GM23248 (cell line): ENCODE measurements at regions not wholly inside any gene's neighbourhood (a gene's known extent, or its start where the extent isn't known, plus 50 kb on each side); places are given as distances from the start of the nearest gene placed in this dataset.

Experiments
- DNase-seq: peaks from one replicate; pipeline ENCODE4 v3.0.0-alpha.2; 2015
- H2AFZ ChIP-seq: fragments of 200-600 bp; sonication (generic); 2 replicates; pipeline ENCODE4 v1.6.1; 2016; ENCODE audit warnings: antibody characterized with exemption
- H3F3A ChIP-seq: fragments of 200-600 bp; sonication (generic); 2 replicates; pipeline ENCODE4 v1.6.1; 2016; ENCODE audit warnings: mild to moderate bottlenecking, antibody characterized with exemption, mixed run types; ENCODE audit not compliant: insufficient read depth
- H3K27ac ChIP-seq: fragments of 200-600 bp; sonication (generic); 2 replicates; pipeline ENCODE4 v1.5.1; 2016; ENCODE audit warnings: mild to moderate bottlenecking
- H3K27me3 ChIP-seq: fragments of 200-600 bp; sonication (generic); replicated peaks from 2 replicates; pipeline ENCODE4 v1.6.1; 2016; ENCODE audit warnings: mild to moderate bottlenecking; ENCODE audit not compliant: insufficient read depth
- H3K36me3 ChIP-seq: fragments of 200-600 bp; sonication (generic); 2 replicates; pipeline ENCODE4 v1.6.1; 2016; ENCODE audit warnings: low read depth, mild to moderate bottlenecking
- H3K4me1 ChIP-seq: fragments of 200-600 bp; sonication (generic); 2 replicates; pipeline ENCODE4 v1.6.1; 2016; ENCODE audit warnings: mild to moderate bottlenecking; ENCODE audit not compliant: insufficient read depth
- H3K4me2 ChIP-seq: fragments of 200-600 bp; sonication (generic); one replicate; pipeline ENCODE4 v1.6.1; 2016; ENCODE audit warnings: mild to moderate bottlenecking; ENCODE audit not compliant: unreplicated experiment
- H3K4me3 ChIP-seq: fragments of 200-600 bp; sonication (generic); 2 replicates; pipeline ENCODE4 v1.5.1; 2016; ENCODE audit warnings: mild to moderate bottlenecking
- H3K79me2 ChIP-seq: fragments of 200-600 bp; sonication (generic); 2 replicates; pipeline ENCODE4 v1.6.1; 2016; ENCODE audit warnings: mild to moderate bottlenecking; ENCODE audit not compliant: insufficient read depth
- H3K9ac ChIP-seq: fragments of 200-600 bp; sonication (generic); 2 replicates; pipeline ENCODE4 v1.6.1; 2016; ENCODE audit warnings: mild to moderate bottlenecking
- H3K9me2 ChIP-seq: fragments of 200-600 bp; sonication (generic); 2 replicates; pipeline ENCODE4 v1.6.1; 2016; ENCODE audit warnings: mixed run types, mild to moderate bottlenecking, moderate library complexity; ENCODE audit not compliant: insufficient read depth
- H3K9me3 ChIP-seq: fragments of 200-600 bp; sonication (generic); one replicate; pipeline ENCODE4 v1.6.1; 2017; ENCODE audit warnings: low read depth
- H4K20me1 ChIP-seq: fragments of 200-600 bp; sonication (generic); 2 replicates; pipeline ENCODE4 v1.6.0; 2016; ENCODE audit not compliant: insufficient read depth
- EZH2 ChIP-seq: fragments of 200-600 bp; sonication (generic); IDR thresholded peaks from 2 replicates; pipeline ENCODE4 v1.6.1; 2018; ENCODE audit warnings: antibody characterized with exemption, mild to moderate bottlenecking; ENCODE audit not compliant: insufficient read depth, poor library complexity, severe bottlenecking
- EZH2phosphoT487 ChIP-seq: fragments of 200-600 bp; sonication (generic); IDR thresholded peaks from 2 replicates; pipeline ENCODE4 v1.6.1; 2018; ENCODE audit warnings: antibody characterized with exemption, moderate library complexity, mild to moderate bottlenecking, low read depth; ENCODE audit not compliant: insufficient read depth
- WGBS, 2 experiments: methylation state at CpG; one replicate each; pipeline ENCODE4 v1.1.6; 2015 to 2017; ENCODE audit warnings: low lambda C conversion rate in 2 of 2, low coverage in 1 of 2; ENCODE audit errors: missing lambda C conversion rate in 2 of 2; 5-methylcytosine and 5-hydroxymethylcytosine counted together
- in situ Hi-C: fragments of 300-500 bp; cut with MboI; formaldehyde crosslinking; loops from 2 replicates; pipeline ENCODE4 v1.15.0; 2020

DNA sequence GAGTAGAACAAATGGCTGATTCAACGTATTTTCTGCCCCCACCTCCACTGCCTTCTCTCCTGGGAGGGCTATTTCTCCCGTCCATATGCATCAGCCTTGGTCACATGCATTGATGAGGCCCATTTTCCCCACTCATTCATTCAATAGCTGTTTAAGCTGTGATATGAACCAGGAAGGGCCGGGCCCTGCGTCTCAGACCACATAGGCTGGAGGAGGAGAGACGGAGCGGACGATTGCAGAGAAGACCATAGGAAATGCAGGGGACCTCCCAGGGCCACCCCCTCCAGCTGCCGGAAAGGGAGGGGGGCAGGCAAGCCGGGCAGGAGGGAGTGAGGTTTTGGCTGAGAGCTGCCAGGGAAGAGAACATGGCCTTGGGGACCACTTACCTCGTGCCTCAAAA is 104.4 kb upstream of the TMEM132D start:
- H3F3A ChIP-seq = no peaks in the 10 kb centered on the region
- WGBS, 2 experiments = 37 to 47% methylated on average over 10 of the region's 10 CpGs
- DNase-seq = no peak
- H3K36me3 ChIP-seq = no peaks in the 10 kb centered on the region
- in situ Hi-C loops = no loop called here
- TF ChIP-seq EZH2phosphoT487 (no peak), EZH2 (no peak)
- no peaks in the 10 kb centered on the region for H3K9me2 ChIP-seq
- H3K27me3 ChIP-seq = no peaks in the 10 kb centered on the region
- H2AFZ ChIP-seq = no peak overlapping the region
- H3K27ac ChIP-seq = no peak overlapping the region
- H3K9ac ChIP-seq = no peak overlapping the region
- no peaks in the 10 kb centered on the region for H3K9me3 ChIP-seq
- no peaks in the 10 kb centered on the region for H4K20me1 ChIP-seq
- no peaks in the 10 kb centered on the region for H3K4me1 ChIP-seq
- no peak overlapping the region for H3K4me3 ChIP-seq
- no peak overlapping the region for H3K4me2 ChIP-seq
- no peaks in the 10 kb centered on the region for H3K79me2 ChIP-seq

DNA sequence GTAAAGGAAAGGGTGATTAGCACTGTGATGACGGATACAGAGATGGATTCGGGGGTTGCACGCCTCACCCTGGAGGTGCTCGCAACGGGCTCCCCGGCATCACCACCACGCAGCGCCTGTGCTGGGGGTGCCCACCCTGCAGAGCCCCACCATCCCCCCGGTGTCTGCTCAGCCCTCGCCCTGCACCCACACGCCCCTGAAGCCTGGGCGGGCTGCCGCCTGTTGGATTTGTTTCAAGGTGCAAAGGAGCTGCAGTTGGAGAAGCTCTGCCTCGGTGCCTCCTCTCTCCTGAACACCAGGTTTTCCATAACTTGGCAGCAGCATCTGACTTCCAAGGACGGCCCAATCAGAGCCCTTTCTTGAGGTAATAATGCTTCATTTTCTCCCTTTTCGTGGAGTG is 106.1 kb upstream of the TMEM132D start:
- Histone ChIP-seq H3K27ac (no peak overlapping the region), H3K4me3 (no peak overlapping the region), H3K9ac (no peak overlapping the region), H3K9me2 (no peaks in the 10 kb centered on the region), H3K27me3 (no peaks in the 10 kb centered on the region), H3K79me2 (no peaks in the 10 kb centered on the region), H3K4me1 (no peaks in the 10 kb centered on the region), H3F3A (no peaks in the 10 kb centered on the region), H4K20me1 (no peaks in the 10 kb centered on the region), H3K9me3 (no peaks in the 10 kb centered on the region), H3K4me2 (no peak overlapping the region), H2AFZ (no peak overlapping the region), H3K36me3 (no peaks in the 10 kb centered on the region)
- no peak for DNase-seq
- TF ChIP-seq EZH2 (no peak), EZH2phosphoT487 (no peak)
- in situ Hi-C loops = no loop called here
- WGBS, 2 experiments = 42% methylated on average over 11 to 16 of the region's 16 CpGs

DNA sequence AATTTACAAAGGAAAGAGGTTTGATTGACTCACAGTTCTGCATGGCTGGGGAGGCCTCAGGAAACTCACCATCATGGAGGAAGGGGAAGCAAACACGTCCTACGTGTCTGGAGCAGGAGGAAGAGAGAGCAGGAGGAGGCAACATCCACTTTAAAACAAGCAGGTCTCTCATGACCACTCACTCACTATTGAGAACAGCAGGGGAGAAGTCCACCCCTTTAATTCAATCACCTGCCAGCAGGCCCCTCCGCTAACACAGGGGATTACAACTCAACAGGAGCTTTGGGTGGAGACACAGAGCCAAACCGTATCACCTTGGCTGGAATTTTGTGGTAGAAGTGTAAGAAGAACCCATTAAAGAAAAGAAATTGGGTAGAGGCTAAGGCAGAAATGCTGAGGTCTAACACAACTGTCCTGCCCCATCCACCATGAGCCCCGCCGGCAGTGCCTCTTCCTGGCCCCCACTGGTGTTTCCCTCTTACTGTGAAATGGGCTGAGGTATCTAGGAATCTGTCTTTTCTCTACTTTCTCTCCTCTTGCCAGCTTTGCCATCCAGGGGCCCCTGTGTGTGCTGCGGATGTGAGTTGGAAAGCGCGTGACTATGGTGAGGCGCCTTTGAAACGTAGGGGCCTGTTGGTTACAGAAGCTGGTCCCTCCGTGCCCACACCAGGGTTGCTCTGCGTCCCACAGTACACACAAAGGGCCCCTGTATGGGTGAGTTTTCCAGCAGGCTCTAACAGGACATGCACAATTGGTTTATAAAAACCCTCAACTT is 108.0 kb upstream of the TMEM132D start:
- no peak overlapping the region for H2AFZ ChIP-seq
- H3K9ac ChIP-seq = no peak overlapping the region
- H4K20me1 ChIP-seq = no peaks in the 10 kb centered on the region
- no peaks in the 10 kb centered on the region for H3K36me3 ChIP-seq
- H3K9me2 ChIP-seq = no peaks in the 10 kb centered on the region
- H3K79me2 ChIP-seq = no peaks in the 10 kb centered on the region
- no peak for TF ChIP-seq EZH2
- no peak for TF ChIP-seq EZH2phosphoT487
- DNase-seq = no peak
- H3K9me3 ChIP-seq = no peaks in the 10 kb centered on the region
- H3K4me2 ChIP-seq = no peak overlapping the region
- in situ Hi-C loops = no loop called here
- WGBS, 2 experiments = 47 to 49% methylated on average over 12 to 13 of the region's 13 CpGs
- H3K4me3 ChIP-seq = no peak overlapping the region
- no peak overlapping the region for H3K27ac ChIP-seq
- no peaks in the 10 kb centered on the region for H3F3A ChIP-seq
- no peaks in the 10 kb centered on the region for H3K4me1 ChIP-seq
- H3K27me3 ChIP-seq = no peaks in the 10 kb centered on the region

DNA sequence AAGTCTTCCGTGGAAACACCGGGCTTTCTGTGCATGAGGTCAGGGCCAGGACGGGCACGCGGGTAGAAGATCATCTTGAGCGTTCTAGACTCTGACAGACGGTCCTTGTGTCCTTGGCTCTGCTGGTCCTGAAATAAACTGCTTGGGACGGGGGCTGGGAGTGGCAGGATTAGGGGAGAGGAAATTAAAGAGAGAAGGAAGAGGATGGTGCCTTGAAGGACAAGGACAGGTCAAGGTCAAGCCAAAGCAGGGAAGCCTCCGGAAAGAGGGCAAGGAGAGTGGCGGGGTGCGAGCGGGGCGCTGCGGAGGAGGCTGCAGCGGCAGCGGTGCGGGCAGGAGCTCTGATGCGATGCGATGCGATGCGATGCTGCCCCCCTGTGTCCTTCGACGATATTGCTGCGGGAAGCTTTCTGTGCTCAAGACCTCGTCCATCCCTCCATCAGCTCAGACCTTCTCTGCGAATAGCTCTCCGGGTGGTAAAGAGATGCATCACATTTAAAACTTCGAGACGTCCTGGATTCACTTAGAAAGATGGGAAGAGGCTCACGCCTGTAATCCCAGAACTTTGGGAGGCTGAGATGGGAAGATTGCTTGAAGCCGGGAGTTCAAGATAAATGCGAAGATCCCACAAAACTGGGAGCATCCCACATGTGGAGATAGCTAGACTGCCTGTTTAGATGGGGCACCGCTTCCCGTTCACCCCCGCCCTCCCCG is 110.1 kb upstream of the TMEM132D start:
- Histone ChIP-seq H4K20me1 (no peaks in the 10 kb centered on the region), H2AFZ (no peak overlapping the region), H3K4me3 (no peak overlapping the region), H3K9me2 (no peaks in the 10 kb centered on the region), H3F3A (no peaks in the 10 kb centered on the region), H3K36me3 (no peaks in the 10 kb centered on the region), H3K27me3 (no peaks in the 10 kb centered on the region), H3K4me2 (no peak overlapping the region), H3K9ac (no peak overlapping the region), H3K79me2 (no peaks in the 10 kb centered on the region), H3K9me3 (no peaks in the 10 kb centered on the region), H3K27ac (no peak overlapping the region), H3K4me1 (no peaks in the 10 kb centered on the region)
- no peak for TF ChIP-seq EZH2phosphoT487
- TF ChIP-seq EZH2 = no peak
- peak; percentile 65 for DNase-seq
- in situ Hi-C loops = no loop called here
- 4 to 6% methylated on average over 36 of the region's 36 CpGs for WGBS, 2 experiments
